DND-41 (cell line): ENCODE measurements at regions not wholly inside any gene's neighbourhood (a gene's known extent, or its start where the extent isn't known, plus 50 kb on each side); places are given as distances from the start of the nearest gene placed in this dataset.
"Not testable (repeated sequence)": the region's sequence is repeated elsewhere in the genome, so short reads cannot be mapped to it uniquely, and the experiment has no call there.

Source experiments
- ATAC-seq: fragments of 200-7000 bp; cut with Tn5 transposase; 3 replicates; pipeline ENCODE4 v1.9.1; 2021; ENCODE audit warnings: low read depth; ENCODE audit not compliant: insufficient read depth
- DNase-seq: peaks from one replicate; pipeline ENCODE4 v3.0.0-alpha.2; 2020
- H2AFZ ChIP-seq: 2 replicates; pipeline ENCODE4 v1.6.0; 2012; ENCODE audit warnings: low read depth, low read length
- H3K27ac ChIP-seq: 2 replicates; pipeline ENCODE4 v1.5.1; 2012; ENCODE audit warnings: low read length, inconsistent platforms
- H3K27me3 ChIP-seq: fragments of 200-600 bp; sonication (generic); 2 replicates; pipeline ENCODE4 v1.6.0; 2012; ENCODE audit warnings: low read length, mild to moderate bottlenecking, inconsistent platforms; ENCODE audit not compliant: insufficient read depth, poor library complexity
- H3K36me3 ChIP-seq: 2 replicates; pipeline ENCODE4 v1.5.1; 2012; ENCODE audit warnings: low read length, inconsistent platforms; ENCODE audit not compliant: insufficient read depth
- H3K4me1 ChIP-seq: 2 replicates; pipeline ENCODE4 v1.5.1; 2012; ENCODE audit warnings: mild to moderate bottlenecking, low read length; ENCODE audit not compliant: insufficient read depth
- H3K4me2 ChIP-seq: 2 replicates; pipeline ENCODE4 v1.6.0; 2012; ENCODE audit warnings: mild to moderate bottlenecking, moderate library complexity, low read length, inconsistent platforms; ENCODE audit not compliant: insufficient read depth
- H3K4me3 ChIP-seq, 2 experiments: fragments of 200-600 bp in 1 of 2; shearing (Covaris generic) in 1 of 2; 2 replicates each; pipeline ENCODE4 v1.5.1; 2012 to 2016; ENCODE audit warnings: inconsistent platforms in 2 of 2, low read length in 2 of 2, mild to moderate bottlenecking in 2 of 2, low read depth in 1 of 2, moderate library complexity in 1 of 2
- H3K79me2 ChIP-seq: 2 replicates; pipeline ENCODE4 v1.6.0; 2012; ENCODE audit warnings: low read length, inconsistent platforms; ENCODE audit not compliant: insufficient read depth
- H3K9ac ChIP-seq: 2 replicates; pipeline ENCODE4 v1.6.0; 2012; ENCODE audit warnings: low read depth, mild to moderate bottlenecking, inconsistent platforms, low read length, moderate library complexity
- H3K9me3 ChIP-seq: 2 replicates; pipeline ENCODE4 v1.5.1; 2012; ENCODE audit warnings: low read length, moderate library complexity, mild to moderate bottlenecking, inconsistent platforms; ENCODE audit not compliant: insufficient read depth, severe bottlenecking
- H4K20me1 ChIP-seq: 2 replicates; pipeline ENCODE4 v1.6.0; 2012; ENCODE audit warnings: low read length; ENCODE audit not compliant: insufficient read depth
- CTCF ChIP-seq: IDR thresholded peaks from 2 replicates; pipeline ENCODE4 v1.5.1; 2012; ENCODE audit warnings: borderline replicate concordance, low read length, moderate library complexity, mild to moderate bottlenecking; ENCODE audit not compliant: poor library complexity, severe bottlenecking; ENCODE audit errors: extremely low read depth
- EZH2 ChIP-seq: IDR thresholded peaks from 3 replicates; pipeline ENCODE4 v1.6.1; 2012; ENCODE audit warnings: borderline replicate concordance, low read depth, mild to moderate bottlenecking, moderate library complexity, low read length, inconsistent platforms; ENCODE audit not compliant: severe bottlenecking

- no peaks in the 10 kb centered on the region for H3K9me3 ChIP-seq
- H3K79me2 ChIP-seq = no peaks in the 10 kb centered on the region
Observed at GRCh38 chr5:116709082-116709481, 134.5 kb upstream of the SEMA6A start.

GRCh38 chr5:116705121-116705519 lies 130.5 kb upstream of the SEMA6A start:
- H4K20me1 ChIP-seq, H3K4me1 ChIP-seq, H2AFZ ChIP-seq, H3K4me3 ChIP-seq, H3K36me3 ChIP-seq, H3K4me2 ChIP-seq, ATAC-seq, DNase-seq, H3K27me3 ChIP-seq, H3K9ac ChIP-seq, H3K27ac ChIP-seq, H3K9me3 ChIP-seq, H3K79me2 ChIP-seq: not testable (repeated sequence)

More at GRCh38 chr5:116709082-116709481, 134.5 kb upstream of the SEMA6A start:
- no peak for ATAC-seq
- H3K9ac ChIP-seq = no peak overlapping the region
- H3K4me1 ChIP-seq = no peaks in the 10 kb centered on the region
- no peaks in the 10 kb centered on the region for H3K36me3 ChIP-seq
- TF ChIP-seq EZH2 (no peak), CTCF (no peak)
- no peak for DNase-seq
- no peak overlapping the region for H3K4me3 ChIP-seq
- no peak overlapping the region for H3K4me2 ChIP-seq
- H3K27ac ChIP-seq = no peak overlapping the region
- no peaks in the 10 kb centered on the region for H4K20me1 ChIP-seq
- H3K27me3 ChIP-seq = no peaks in the 10 kb centered on the region
- no peak overlapping the region for H2AFZ ChIP-seq

- Histone ChIP-seq H4K20me1 (no peaks in the 10 kb centered on the region), H3K36me3 (no peaks in the 10 kb centered on the region), H3K4me2 (no peak overlapping the region), H3K9ac (no peak overlapping the region), H3K9me3 (no peaks in the 10 kb centered on the region), H3K4me1 (no peaks in the 10 kb centered on the region), H3K4me3 (no peak overlapping the region), H3K27me3 (no peaks in the 10 kb centered on the region), H2AFZ (no peak overlapping the region), H3K27ac (no peak overlapping the region), H3K79me2 (no peaks in the 10 kb centered on the region)
- ATAC-seq = no peak
- DNase-seq = no peak
- TF ChIP-seq CTCF (no peak), EZH2 (no peak)
Observed at GRCh38 chr5:116703941-116704340, 129.3 kb upstream of the SEMA6A start.

- Histone ChIP-seq H4K20me1 (no peaks in the 10 kb centered on the region), H3K9ac (no peak overlapping the region), H3K36me3 (no peaks in the 10 kb centered on the region), H3K9me3 (no peaks in the 10 kb centered on the region), H3K79me2 (no peaks in the 10 kb centered on the region), H3K4me1 (no peaks in the 10 kb centered on the region), H3K4me2 (no peak overlapping the region), H3K4me3 (no peak overlapping the region), H3K27me3 (no peaks in the 10 kb centered on the region), H3K27ac (no peak overlapping the region), H2AFZ (no peak overlapping the region)
- TF ChIP-seq EZH2 (no peak), CTCF (no peak)
- ATAC-seq (no peak), DNase-seq (no peak)
Observed at GRCh38 chr5:116703328-116703727, 128.7 kb upstream of the SEMA6A start.
